Glutamatergic neuron (in vitro differentiated cells): ENCODE measurements at regions not wholly inside any gene's neighbourhood (a gene's known extent, or its start where the extent isn't known, plus 50 kb on each side); places are given as distances from the start of the nearest gene placed in this dataset.

Experiments used
- DNase-seq: peaks from one replicate; pipeline ENCODE4 v3.0.0; 2022
- H3K27ac Mint-ChIP-seq: one replicate; pipeline ENCODE4 v1.8.0; 2020; ENCODE audit warnings: mild to moderate bottlenecking, mixed read lengths, inconsistent platforms; ENCODE audit not compliant: unreplicated experiment
- H3K27me3 Mint-ChIP-seq: one replicate; pipeline ENCODE4 v1.8.0; 2020; ENCODE audit warnings: mild to moderate bottlenecking, moderate library complexity, mixed read lengths, inconsistent platforms; ENCODE audit not compliant: unreplicated experiment
- H3K36me3 Mint-ChIP-seq: one replicate; pipeline ENCODE4 v1.8.0; 2020; ENCODE audit warnings: mild to moderate bottlenecking, mixed read lengths, inconsistent platforms; ENCODE audit not compliant: unreplicated experiment
- H3K4me1 Mint-ChIP-seq: one replicate; pipeline ENCODE4 v1.8.0; 2020; ENCODE audit warnings: mild to moderate bottlenecking, low read depth, mixed read lengths, inconsistent platforms; ENCODE audit not compliant: unreplicated experiment
- H3K4me3 Mint-ChIP-seq: one replicate; pipeline ENCODE4 v1.8.0; 2020; ENCODE audit warnings: mild to moderate bottlenecking, mixed read lengths, inconsistent platforms; ENCODE audit not compliant: unreplicated experiment
- H3K9me3 Mint-ChIP-seq: one replicate; pipeline ENCODE4 v1.8.0; 2020; ENCODE audit warnings: mild to moderate bottlenecking, moderate library complexity, mixed read lengths, inconsistent platforms; ENCODE audit not compliant: unreplicated experiment
- CTCF ChIP-seq: fragments of 200-600 bp; sonication (generic); IDR thresholded peaks from one replicate; pipeline ENCODE4 v1.5.0; 2021; ENCODE audit not compliant: partially characterized antibody, unreplicated experiment

- TF ChIP-seq CTCF = no peak
- DNase-seq = no peak
- Mint-ChIP-seq H3K36me3 (no peaks in the 10 kb centered on the region), H3K4me3 (no peak overlapping the region), H3K27me3 (no peaks in the 10 kb centered on the region), H3K9me3 (no peaks in the 10 kb centered on the region), H3K27ac (no peak overlapping the region), H3K4me1 (no peaks in the 10 kb centered on the region)
Measured at GRCh38 chr19:28422046-28422445, 790.9 kb downstream of the UQCRFS1 start.

GRCh38 chr19:28420811-28421550 is 792.0 kb downstream of the UQCRFS1 start:
- Mint-ChIP-seq H3K36me3 (no peaks in the 10 kb centered on the region), H3K27me3 (no peaks in the 10 kb centered on the region), H3K9me3 (no peaks in the 10 kb centered on the region), H3K4me1 (no peaks in the 10 kb centered on the region), H3K27ac (no peak overlapping the region), H3K4me3 (no peak overlapping the region)
- no peak for TF ChIP-seq CTCF
- DNase-seq = no peak

- Mint-ChIP-seq H3K27me3 (no peaks in the 10 kb centered on the region), H3K4me1 (no peaks in the 10 kb centered on the region), H3K9me3 (no peaks in the 10 kb centered on the region), H3K27ac (no peak overlapping the region), H3K4me3 (no peak overlapping the region), H3K36me3 (no peaks in the 10 kb centered on the region)
- no peak for DNase-seq
- TF ChIP-seq CTCF = no peak
Measured at GRCh38 chr19:28419312-28419711, 793.6 kb downstream of the UQCRFS1 start.

GRCh38 chr19:28417361-28417760 is 795.6 kb downstream of the UQCRFS1 start:
- H3K27ac Mint-ChIP-seq = no peak overlapping the region
- no peaks in the 10 kb centered on the region for H3K27me3 Mint-ChIP-seq
- H3K9me3 Mint-ChIP-seq = no peaks in the 10 kb centered on the region
- no peak for TF ChIP-seq CTCF
- no peak overlapping the region for H3K4me3 Mint-ChIP-seq
- H3K36me3 Mint-ChIP-seq = no peaks in the 10 kb centered on the region
- H3K4me1 Mint-ChIP-seq = no peaks in the 10 kb centered on the region
- no peak for DNase-seq

- H3K36me3 Mint-ChIP-seq = no peaks in the 10 kb centered on the region
Measured at GRCh38 chr19:28416245-28416644, 796.7 kb downstream of the UQCRFS1 start.

More at GRCh38 chr19:28416245-28416644, 796.7 kb downstream of the UQCRFS1 start:
- DNase-seq = no peak
- Mint-ChIP-seq H3K27ac (no peak overlapping the region), H3K9me3 (no peaks in the 10 kb centered on the region), H3K27me3 (no peaks in the 10 kb centered on the region), H3K4me3 (no peak overlapping the region), H3K4me1 (no peaks in the 10 kb centered on the region)
- TF ChIP-seq CTCF = no peak
